Neural cell (in vitro differentiated cells): ENCODE measurements at regions not wholly inside any gene's neighbourhood (a gene's known extent, or its start where the extent isn't known, plus 50 kb on each side); places are given as distances from the start of the nearest gene placed in this dataset.

Experiments
- H2AFZ ChIP-seq: fragments of 200-600, 300-800 bp; sonication (generic), shearing (Covaris generic); 2 replicates; pipeline ENCODE4 v1.6.0; 2014; ENCODE audit warnings: low read depth, mild to moderate bottlenecking, antibody characterized with exemption, low read length, moderate library complexity
- H3F3A ChIP-seq: fragments of 200-600 bp; shearing (Covaris generic); 2 replicates; pipeline ENCODE4 v1.6.1; 2016; ENCODE audit warnings: mild to moderate bottlenecking, moderate library complexity, mixed read lengths, antibody characterized with exemption, low read length; ENCODE audit not compliant: insufficient read depth, poor library complexity, severe bottlenecking
- H3K27ac ChIP-seq: fragments of 200-600, 300-800 bp; sonication (generic), shearing (Covaris generic); 2 replicates; pipeline ENCODE4 v1.5.1; 2014; ENCODE audit warnings: mild to moderate bottlenecking, low read length, moderate library complexity
- H3K27me3 ChIP-seq: fragments of 300-800, 200-600 bp; sonication (generic), shearing (Covaris generic); 2 replicates; pipeline ENCODE4 v1.6.0; 2014; ENCODE audit warnings: mild to moderate bottlenecking, low read depth, low read length, moderate library complexity; ENCODE audit not compliant: insufficient read depth
- H3K36me3 ChIP-seq: fragments of 300-800, 200-600 bp; sonication (generic), shearing (Covaris generic); 2 replicates; pipeline ENCODE4 v1.5.1; 2014; ENCODE audit warnings: mild to moderate bottlenecking, antibody characterized with exemption, low read length, moderate library complexity; ENCODE audit not compliant: insufficient read depth
- H3K4me2 ChIP-seq: fragments of 300-800, 200-600 bp; sonication (generic), shearing (Covaris generic); 2 replicates; pipeline ENCODE4 v1.6.0; 2014; ENCODE audit warnings: mild to moderate bottlenecking, low read length
- H3K4me3 ChIP-seq: fragments of 300-800, 200-600 bp; sonication (generic), shearing (Covaris generic); 2 replicates; pipeline ENCODE4 v1.5.1; 2014; ENCODE audit warnings: mild to moderate bottlenecking, low read length, moderate library complexity
- H3K79me2 ChIP-seq: fragments of 200-600 bp; shearing (Covaris generic); replicated peaks from 2 replicates; pipeline ENCODE4 v1.6.0; 2014; ENCODE audit warnings: mild to moderate bottlenecking, low read length, moderate library complexity; ENCODE audit not compliant: insufficient read depth
- H3K9ac ChIP-seq: fragments of 300-800, 200-600 bp; sonication (generic), shearing (Covaris generic); 2 replicates; pipeline ENCODE4 v1.6.1; 2016; ENCODE audit warnings: mild to moderate bottlenecking, low read length, mixed read lengths
- H3K9me2 ChIP-seq: fragments of 200-600 bp; shearing (Covaris generic); 2 replicates; pipeline ENCODE4 v1.6.1; 2016; ENCODE audit warnings: mild to moderate bottlenecking, low read length, mixed read lengths; ENCODE audit not compliant: insufficient read depth
- H3K9me3 ChIP-seq: fragments of 200-600, 300-800 bp; sonication (generic), shearing (Covaris generic); 2 replicates; pipeline ENCODE4 v1.6.1; 2016; ENCODE audit warnings: mild to moderate bottlenecking, mixed run types, low read length, moderate library complexity, mixed read lengths
- H4K20me1 ChIP-seq: fragments of 200-600 bp; shearing (Covaris generic); 2 replicates; pipeline ENCODE4 v1.6.1; 2016; ENCODE audit warnings: mild to moderate bottlenecking, mixed run types; ENCODE audit not compliant: insufficient read depth
- EP300 ChIP-seq: fragments of 450-650 bp; conservative IDR thresholded peaks from 2 replicates; pipeline ENCODE4 v1.6.1; 2014; ENCODE audit warnings: antibody characterized with exemption, mild to moderate bottlenecking, moderate library complexity; ENCODE audit not compliant: poor library complexity, severe bottlenecking
- EZH2 ChIP-seq: fragments of 200-600, 300-800 bp; shearing (Covaris generic), sonication (generic); IDR thresholded peaks from 2 replicates; pipeline ENCODE4 v1.6.1; 2014; ENCODE audit warnings: antibody characterized with exemption, low read length, borderline replicate concordance, mild to moderate bottlenecking; ENCODE audit not compliant: insufficient read depth, poor library complexity, severe bottlenecking
- MXI1 ChIP-seq: fragments of 450-650 bp; conservative IDR thresholded peaks from 2 replicates; pipeline ENCODE4 v1.6.1; 2014; ENCODE audit warnings: antibody characterized with exemption, mild to moderate bottlenecking; ENCODE audit not compliant: poor library complexity, severe bottlenecking
- POLR2AphosphoS5 ChIP-seq: IDR thresholded peaks from 2 replicates; pipeline ENCODE4 v1.6.1; 2012
- RAD21 ChIP-seq: fragments of 450-650 bp; conservative IDR thresholded peaks from 2 replicates; pipeline ENCODE4 v1.6.1; 2014; ENCODE audit warnings: antibody characterized with exemption, mild to moderate bottlenecking, moderate library complexity
- SMC3 ChIP-seq: fragments of 450-650 bp; conservative IDR thresholded peaks from 2 replicates; pipeline ENCODE4 v1.6.1; 2014; ENCODE audit warnings: antibody characterized with exemption, mild to moderate bottlenecking, moderate library complexity; ENCODE audit not compliant: poor library complexity
- TAF1 ChIP-seq: IDR thresholded peaks from 2 replicates; pipeline ENCODE4 v1.6.1; 2012; ENCODE audit warnings: low read depth
- TF ChIP-seq, protein P1 (sequence below): IDR thresholded peaks from 2 replicates; pipeline ENCODE4 v1.6.1; 2012; ENCODE audit warnings: borderline replicate concordance
- TF ChIP-seq, protein P2 (sequence below): fragments of 450-650 bp; IDR thresholded peaks from 2 replicates; pipeline ENCODE4 v1.5.1; 2014; ENCODE audit warnings: antibody characterized with exemption, mild to moderate bottlenecking, moderate library complexity; ENCODE audit not compliant: poor library complexity, severe bottlenecking

DNA sequence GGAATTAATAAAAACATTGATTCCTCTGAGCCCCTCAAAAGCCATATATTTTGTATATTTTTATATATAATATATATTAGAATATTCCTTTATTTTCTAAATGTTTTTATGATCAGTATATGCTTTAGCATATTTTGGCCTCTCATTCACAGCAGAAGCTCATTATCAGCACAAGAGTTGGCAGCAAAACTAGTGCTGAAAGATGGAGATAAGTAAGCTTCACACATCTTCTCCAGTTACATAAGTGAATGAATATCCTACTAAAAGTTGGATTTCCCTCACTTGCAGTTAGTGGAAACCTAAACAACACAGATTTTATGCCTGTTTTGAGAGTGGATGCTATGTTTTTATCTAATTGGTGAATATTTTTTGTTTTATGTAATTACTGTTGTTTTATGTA lies 1303.8 kb upstream of the ADGRB3 start:
- Histone ChIP-seq H2AFZ (no peak overlapping the region), H3K9ac (no peak overlapping the region), H3K4me3 (no peak overlapping the region), H4K20me1 (no peaks in the 10 kb centered on the region), H3K79me2 (no peaks in the 10 kb centered on the region), H3F3A (no peaks in the 10 kb centered on the region), H3K27me3 (no peaks in the 10 kb centered on the region), H3K36me3 (no peaks in the 10 kb centered on the region), H3K9me3 (no peaks in the 10 kb centered on the region), H3K27ac (no peak overlapping the region), H3K4me2 (no peak overlapping the region), H3K9me2 (no peaks in the 10 kb centered on the region)
- TF ChIP-seq POLR2AphosphoS5 (no peak), EZH2 (no peak), MXI1 (no peak), TAF1 (no peak), EP300 (no peak), RAD21 (no peak), SMC3 (no peak)
- TF ChIP-seq, protein P1, sequence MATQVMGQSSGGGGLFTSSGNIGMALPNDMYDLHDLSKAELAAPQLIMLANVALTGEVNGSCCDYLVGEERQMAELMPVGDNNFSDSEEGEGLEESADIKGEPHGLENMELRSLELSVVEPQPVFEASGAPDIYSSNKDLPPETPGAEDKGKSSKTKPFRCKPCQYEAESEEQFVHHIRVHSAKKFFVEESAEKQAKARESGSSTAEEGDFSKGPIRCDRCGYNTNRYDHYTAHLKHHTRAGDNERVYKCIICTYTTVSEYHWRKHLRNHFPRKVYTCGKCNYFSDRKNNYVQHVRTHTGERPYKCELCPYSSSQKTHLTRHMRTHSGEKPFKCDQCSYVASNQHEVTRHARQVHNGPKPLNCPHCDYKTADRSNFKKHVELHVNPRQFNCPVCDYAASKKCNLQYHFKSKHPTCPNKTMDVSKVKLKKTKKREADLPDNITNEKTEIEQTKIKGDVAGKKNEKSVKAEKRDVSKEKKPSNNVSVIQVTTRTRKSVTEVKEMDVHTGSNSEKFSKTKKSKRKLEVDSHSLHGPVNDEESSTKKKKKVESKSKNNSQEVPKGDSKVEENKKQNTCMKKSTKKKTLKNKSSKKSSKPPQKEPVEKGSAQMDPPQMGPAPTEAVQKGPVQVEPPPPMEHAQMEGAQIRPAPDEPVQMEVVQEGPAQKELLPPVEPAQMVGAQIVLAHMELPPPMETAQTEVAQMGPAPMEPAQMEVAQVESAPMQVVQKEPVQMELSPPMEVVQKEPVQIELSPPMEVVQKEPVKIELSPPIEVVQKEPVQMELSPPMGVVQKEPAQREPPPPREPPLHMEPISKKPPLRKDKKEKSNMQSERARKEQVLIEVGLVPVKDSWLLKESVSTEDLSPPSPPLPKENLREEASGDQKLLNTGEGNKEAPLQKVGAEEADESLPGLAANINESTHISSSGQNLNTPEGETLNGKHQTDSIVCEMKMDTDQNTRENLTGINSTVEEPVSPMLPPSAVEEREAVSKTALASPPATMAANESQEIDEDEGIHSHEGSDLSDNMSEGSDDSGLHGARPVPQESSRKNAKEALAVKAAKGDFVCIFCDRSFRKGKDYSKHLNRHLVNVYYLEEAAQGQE, result no peak
- TF ChIP-seq, protein P2, sequence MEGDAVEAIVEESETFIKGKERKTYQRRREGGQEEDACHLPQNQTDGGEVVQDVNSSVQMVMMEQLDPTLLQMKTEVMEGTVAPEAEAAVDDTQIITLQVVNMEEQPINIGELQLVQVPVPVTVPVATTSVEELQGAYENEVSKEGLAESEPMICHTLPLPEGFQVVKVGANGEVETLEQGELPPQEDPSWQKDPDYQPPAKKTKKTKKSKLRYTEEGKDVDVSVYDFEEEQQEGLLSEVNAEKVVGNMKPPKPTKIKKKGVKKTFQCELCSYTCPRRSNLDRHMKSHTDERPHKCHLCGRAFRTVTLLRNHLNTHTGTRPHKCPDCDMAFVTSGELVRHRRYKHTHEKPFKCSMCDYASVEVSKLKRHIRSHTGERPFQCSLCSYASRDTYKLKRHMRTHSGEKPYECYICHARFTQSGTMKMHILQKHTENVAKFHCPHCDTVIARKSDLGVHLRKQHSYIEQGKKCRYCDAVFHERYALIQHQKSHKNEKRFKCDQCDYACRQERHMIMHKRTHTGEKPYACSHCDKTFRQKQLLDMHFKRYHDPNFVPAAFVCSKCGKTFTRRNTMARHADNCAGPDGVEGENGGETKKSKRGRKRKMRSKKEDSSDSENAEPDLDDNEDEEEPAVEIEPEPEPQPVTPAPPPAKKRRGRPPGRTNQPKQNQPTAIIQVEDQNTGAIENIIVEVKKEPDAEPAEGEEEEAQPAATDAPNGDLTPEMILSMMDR, result no peak

DNA sequence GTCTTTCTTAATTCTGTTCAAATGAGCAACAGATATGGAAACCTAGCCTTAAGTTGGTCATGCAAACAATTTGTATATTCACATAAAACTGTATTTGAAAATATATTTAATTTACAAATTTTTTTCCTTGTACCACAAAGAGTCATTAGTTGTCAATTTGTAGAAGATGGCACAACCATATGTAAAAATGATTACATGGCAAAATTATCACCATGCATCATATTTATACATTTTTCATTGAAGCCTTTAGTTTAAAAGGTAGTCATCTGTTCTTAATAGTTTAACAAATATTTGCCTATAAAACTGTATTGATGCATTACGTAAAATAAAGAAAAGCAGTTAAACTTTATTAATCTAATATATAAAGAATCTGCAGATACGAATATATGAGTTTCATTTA lies 1306.8 kb upstream of the ADGRB3 start:
- no peaks in the 10 kb centered on the region for H3K36me3 ChIP-seq
- H3K27ac ChIP-seq, result no peak overlapping the region
- TF ChIP-seq, protein P1, result no peak
- no peak for TF ChIP-seq SMC3
- TF ChIP-seq, protein P2, result no peak
- no peak for TF ChIP-seq EP300
- no peak for TF ChIP-seq EZH2
- no peak for TF ChIP-seq RAD21
- TF ChIP-seq POLR2AphosphoS5, result no peak
- no peak for TF ChIP-seq MXI1
- TF ChIP-seq TAF1, result no peak
- no peaks in the 10 kb centered on the region for H3K27me3 ChIP-seq
- H3K4me3 ChIP-seq, result no peak overlapping the region
- H3K4me2 ChIP-seq, result no peak overlapping the region
- H3K9ac ChIP-seq, result no peak overlapping the region
- no peaks in the 10 kb centered on the region for H3K79me2 ChIP-seq
- H4K20me1 ChIP-seq, result no peaks in the 10 kb centered on the region
- no peaks in the 10 kb centered on the region for H3K9me2 ChIP-seq
- H2AFZ ChIP-seq, result no peak overlapping the region
- no peaks in the 10 kb centered on the region for H3K9me3 ChIP-seq
- H3F3A ChIP-seq, result no peaks in the 10 kb centered on the region
